SK-N-SH treated with all-trans-retinoic acid at 6 μM for 48 hours (cell line): ENCODE measurements at regions not wholly inside any gene's neighbourhood (a gene's known extent, or its start where the extent isn't known, plus 50 kb on each side); places are given as distances from the start of the nearest gene placed in this dataset.

Experiments
- BACH2 ChIP-seq: fragments of 250-450 bp; sonication (Bioruptor Pico); IDR thresholded peaks from 2 replicates; pipeline ENCODE4 v1.9.0; 2021; ENCODE audit warnings: mild to moderate bottlenecking, borderline replicate concordance
- GLIS3 ChIP-seq: fragments of 250-450 bp; sonication (Bioruptor Pico); IDR thresholded peaks from 2 replicates; pipeline ENCODE4 v1.5.0; 2020; ENCODE audit warnings: mild to moderate bottlenecking, moderate library complexity
- PATZ1 ChIP-seq: fragments of 250-450 bp; sonication (Bioruptor Pico); IDR thresholded peaks from 2 replicates; pipeline ENCODE4 v1.8.0; 2020; ENCODE audit warnings: mild to moderate bottlenecking, moderate library complexity, borderline replicate concordance
- PPARA ChIP-seq: fragments of 250-450 bp; sonication (Bioruptor Pico); IDR thresholded peaks from 2 replicates; pipeline ENCODE4 v1.5.0; 2020; ENCODE audit warnings: mild to moderate bottlenecking, borderline replicate concordance
- RARB ChIP-seq: fragments of 250-450 bp; sonication (Bioruptor Pico); IDR thresholded peaks from 2 replicates; pipeline ENCODE4 v1.8.0; 2021; ENCODE audit warnings: mild to moderate bottlenecking, moderate library complexity
- ZNF565 ChIP-seq: fragments of 450-650 bp; formaldehyde crosslinking; conservative IDR thresholded peaks from 2 replicates; pipeline ENCODE4 v1.5.0; 2020; ENCODE audit warnings: low read depth, mild to moderate bottlenecking, moderate library complexity
- ZNF8 ChIP-seq: fragments of 450-650 bp; formaldehyde crosslinking; IDR thresholded peaks from 2 replicates; pipeline ENCODE4 v1.5.0; 2020; ENCODE audit warnings: mild to moderate bottlenecking, moderate library complexity

- TF ChIP-seq GLIS3 (CRISPR knock-in tag) (no peak), PPARA (no peak), ZNF565 (no peak), ZNF8 (no peak), PATZ1 (no peak), BACH2 (CRISPR knock-in tag) (no peak), RARB (CRISPR knock-in tag) (no peak)
These were observed 394.5 kb downstream of the TYW1 start for GRCh38 chr7:67391168-67391567.
